ENCODE measurements at regions not wholly inside any gene's neighbourhood (a gene's known extent, or its start where the extent isn't known, plus 50 kb on each side); places are given as distances from the start of the nearest gene placed in this dataset.

DNA sequence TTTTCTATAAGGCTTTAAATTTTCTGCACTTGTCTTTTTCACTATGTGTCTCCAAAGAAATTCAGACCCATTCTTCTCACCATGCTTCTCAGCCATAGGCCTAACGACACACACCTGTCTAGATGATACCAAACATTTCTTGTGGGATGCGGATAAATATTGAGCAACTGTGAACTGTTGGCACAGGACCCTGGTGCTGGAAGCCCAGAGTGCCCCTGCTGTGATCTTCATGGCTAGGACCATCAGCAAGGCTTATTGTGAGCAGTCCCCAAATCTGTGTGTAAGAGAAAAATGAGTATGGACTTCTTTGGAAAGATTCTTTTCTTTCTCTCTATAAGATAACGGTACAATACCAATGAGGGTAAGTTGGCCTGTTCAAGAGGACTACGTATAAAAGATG is 54.1 kb upstream of the NCK2 start:
- TF ChIP-seq POLR2A (IDR thresholded peaks at IDR 0.05; ENCODE audit: low read length) (no peak), GATA1 (IDR thresholded peaks at IDR 0.05; ENCODE audit: low read depth, low read length) (no peak)

All from erythroblast (primary cell).